ENCODE measurements at regions not wholly inside any gene's neighbourhood (a gene's known extent, or its start where the extent isn't known, plus 50 kb on each side); places are given as distances from the start of the nearest gene placed in this dataset.
"Not testable (repeated sequence)": the region's sequence is repeated elsewhere in the genome, so short reads cannot be mapped to it uniquely, and the experiment has no call there.

DNA sequence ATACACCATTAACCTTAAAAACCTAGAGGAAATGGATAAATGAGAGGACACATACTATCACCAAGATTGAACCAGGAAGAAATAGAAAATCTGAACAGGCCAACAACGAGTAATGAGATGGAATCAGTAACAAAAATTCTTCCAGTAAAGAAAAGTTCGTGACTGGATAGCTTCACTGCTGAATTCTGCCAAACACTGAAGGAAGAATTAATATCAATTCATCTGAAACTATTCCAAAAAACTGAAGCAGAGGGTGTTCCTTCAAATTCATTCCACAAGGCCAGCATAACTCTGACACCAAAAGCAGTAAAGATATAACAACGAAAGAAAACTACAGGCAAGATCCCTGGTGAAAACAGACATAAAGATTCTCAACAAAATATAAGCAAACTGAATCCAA, 195.8 kb upstream of the GPR149 start:
- Histone ChIP-seq H3K4me3 (ENCODE audit: low read length) (no peak overlapping the region), H3K27me3 (ENCODE audit: low read depth, low read length) (no peaks in the 10 kb centered on the region), H3K4me2 (ENCODE audit: low read length) (no peak overlapping the region), H2AFZ (ENCODE audit: low read depth, low read length) (no peak overlapping the region), H3K27ac (ENCODE audit: low read length) (no peak overlapping the region), H3K9ac (ENCODE audit: low read length) (no peak overlapping the region), H3K36me3 (replicated peaks; ENCODE audit: low read depth, low read length) (no peaks in the 10 kb centered on the region), H4K20me1 (ENCODE audit: insufficient read depth, low read length) (no peaks in the 10 kb centered on the region), H3K4me1 (ENCODE audit: low read length) (no peaks in the 10 kb centered on the region), H3K9me3 (ENCODE audit: insufficient read depth, low read length) (no peaks in the 10 kb centered on the region), H3K79me2 (ENCODE audit: low read length) (no peaks in the 10 kb centered on the region)
- TF ChIP-seq EZH2phosphoT487 (IDR thresholded peaks at IDR 0.05; ENCODE audit: low read depth) = no peak
- TF ChIP-seq, protein P1, sequence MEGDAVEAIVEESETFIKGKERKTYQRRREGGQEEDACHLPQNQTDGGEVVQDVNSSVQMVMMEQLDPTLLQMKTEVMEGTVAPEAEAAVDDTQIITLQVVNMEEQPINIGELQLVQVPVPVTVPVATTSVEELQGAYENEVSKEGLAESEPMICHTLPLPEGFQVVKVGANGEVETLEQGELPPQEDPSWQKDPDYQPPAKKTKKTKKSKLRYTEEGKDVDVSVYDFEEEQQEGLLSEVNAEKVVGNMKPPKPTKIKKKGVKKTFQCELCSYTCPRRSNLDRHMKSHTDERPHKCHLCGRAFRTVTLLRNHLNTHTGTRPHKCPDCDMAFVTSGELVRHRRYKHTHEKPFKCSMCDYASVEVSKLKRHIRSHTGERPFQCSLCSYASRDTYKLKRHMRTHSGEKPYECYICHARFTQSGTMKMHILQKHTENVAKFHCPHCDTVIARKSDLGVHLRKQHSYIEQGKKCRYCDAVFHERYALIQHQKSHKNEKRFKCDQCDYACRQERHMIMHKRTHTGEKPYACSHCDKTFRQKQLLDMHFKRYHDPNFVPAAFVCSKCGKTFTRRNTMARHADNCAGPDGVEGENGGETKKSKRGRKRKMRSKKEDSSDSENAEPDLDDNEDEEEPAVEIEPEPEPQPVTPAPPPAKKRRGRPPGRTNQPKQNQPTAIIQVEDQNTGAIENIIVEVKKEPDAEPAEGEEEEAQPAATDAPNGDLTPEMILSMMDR (IDR thresholded peaks at IDR 0.05; ENCODE audit: low read depth, low read length) = no peak

DNA sequence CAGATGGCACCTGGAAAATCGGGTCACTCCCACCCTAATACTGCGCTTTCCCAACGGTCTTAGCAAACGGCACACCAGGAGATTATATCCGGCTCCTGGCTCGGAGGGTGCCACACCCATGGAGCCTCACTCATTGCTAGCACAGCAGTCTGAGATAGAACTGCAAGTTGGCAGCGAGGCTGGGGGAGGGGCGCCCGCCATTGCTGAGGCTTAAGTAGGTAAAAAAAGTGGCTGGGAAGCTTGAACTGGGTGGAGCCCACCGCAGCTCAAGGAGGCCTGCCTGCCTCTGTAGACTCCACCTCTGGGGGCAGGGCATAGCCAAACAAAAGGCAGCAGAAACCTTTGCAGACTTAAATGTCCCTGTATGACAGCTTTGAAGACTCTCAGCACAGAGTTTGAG, 189.6 kb upstream of the GPR149 start:
- H3K9me3 ChIP-seq (ENCODE audit: insufficient read depth, low read length); H2AFZ ChIP-seq (ENCODE audit: low read depth, low read length); H3K79me2 ChIP-seq (ENCODE audit: low read length); H3K36me3 ChIP-seq (replicated peaks; ENCODE audit: low read depth, low read length); H3K4me3 ChIP-seq (ENCODE audit: low read length); H3K4me2 ChIP-seq (ENCODE audit: low read length); H4K20me1 ChIP-seq (ENCODE audit: insufficient read depth, low read length); H3K9ac ChIP-seq (ENCODE audit: low read length); H3K27ac ChIP-seq (ENCODE audit: low read length); H3K4me1 ChIP-seq (ENCODE audit: low read length); H3K27me3 ChIP-seq (ENCODE audit: low read depth, low read length): not testable (repeated sequence)

GRCh38 chr3:154616298-154616697, 186.3 kb upstream of the GPR149 start:
- Histone ChIP-seq H4K20me1 (ENCODE audit: insufficient read depth, low read length) (no peaks in the 10 kb centered on the region), H3K27ac (ENCODE audit: low read length) (no peak overlapping the region), H3K79me2 (ENCODE audit: low read length) (no peaks in the 10 kb centered on the region), H2AFZ (ENCODE audit: low read depth, low read length) (no peak overlapping the region), H3K27me3 (ENCODE audit: low read depth, low read length) (no peaks in the 10 kb centered on the region), H3K4me3 (ENCODE audit: low read length) (no peak overlapping the region), H3K4me2 (ENCODE audit: low read length) (no peak overlapping the region), H3K4me1 (ENCODE audit: low read length) (no peaks in the 10 kb centered on the region), H3K36me3 (replicated peaks; ENCODE audit: low read depth, low read length) (no peaks in the 10 kb centered on the region), H3K9ac (ENCODE audit: low read length) (no peak overlapping the region), H3K9me3 (ENCODE audit: insufficient read depth, low read length) (no peaks in the 10 kb centered on the region)
- TF ChIP-seq EZH2phosphoT487 (IDR thresholded peaks at IDR 0.05; ENCODE audit: low read depth) = no peak
- TF ChIP-seq, protein P1 (IDR thresholded peaks at IDR 0.05; ENCODE audit: low read depth, low read length) = no peak

- no peaks in the 10 kb centered on the region for H3K79me2 ChIP-seq (ENCODE audit: low read length)
- no peaks in the 10 kb centered on the region for H3K27me3 ChIP-seq (ENCODE audit: low read depth, low read length)
- no peaks in the 10 kb centered on the region for H3K4me1 ChIP-seq (ENCODE audit: low read length)
- H2AFZ ChIP-seq (ENCODE audit: low read depth, low read length) = no peak overlapping the region
- no peak for TF ChIP-seq EZH2phosphoT487 (IDR thresholded peaks at IDR 0.05; ENCODE audit: low read depth)
- TF ChIP-seq, protein P1 (IDR thresholded peaks at IDR 0.05; ENCODE audit: low read depth, low read length) = no peak
- H4K20me1 ChIP-seq (ENCODE audit: insufficient read depth, low read length) = no peaks in the 10 kb centered on the region
- no peaks in the 10 kb centered on the region for H3K36me3 ChIP-seq (replicated peaks; ENCODE audit: low read depth, low read length)
- no peak overlapping the region for H3K9ac ChIP-seq (ENCODE audit: low read length)
- H3K9me3 ChIP-seq (ENCODE audit: insufficient read depth, low read length) = no peaks in the 10 kb centered on the region
- no peak overlapping the region for H3K4me2 ChIP-seq (ENCODE audit: low read length)
- H3K27ac ChIP-seq (ENCODE audit: low read length) = no peak overlapping the region
- H3K4me3 ChIP-seq (ENCODE audit: low read length) = no peak overlapping the region
Observed at GRCh38 chr3:154615471-154615870, 185.5 kb upstream of the GPR149 start.

DNA sequence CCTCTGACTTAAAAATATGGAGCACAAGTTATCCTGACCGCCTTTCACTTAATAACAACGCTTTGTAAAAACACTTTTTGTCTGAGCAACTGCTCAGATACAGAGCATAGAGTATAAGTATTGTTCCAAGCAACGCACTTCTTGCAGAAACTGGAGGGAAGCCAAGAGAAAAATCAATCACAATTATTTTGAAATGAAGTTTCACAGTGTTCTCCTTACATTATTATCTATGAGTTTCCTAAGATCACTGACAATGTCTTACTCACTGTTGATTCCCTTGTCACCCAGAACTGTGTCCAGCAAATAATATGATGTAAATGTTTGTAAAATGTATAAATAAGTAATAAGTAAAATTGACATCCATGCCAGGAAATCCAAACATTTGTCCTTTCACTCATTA, 184.6 kb upstream of the GPR149 start:
- Histone ChIP-seq H3K9ac (ENCODE audit: low read length) (no peak overlapping the region), H3K4me3 (ENCODE audit: low read length) (no peak overlapping the region), H2AFZ (ENCODE audit: low read depth, low read length) (no peak overlapping the region), H3K79me2 (ENCODE audit: low read length) (no peaks in the 10 kb centered on the region), H3K27ac (ENCODE audit: low read length) (no peak overlapping the region), H3K9me3 (ENCODE audit: insufficient read depth, low read length) (no peaks in the 10 kb centered on the region), H4K20me1 (ENCODE audit: insufficient read depth, low read length) (no peaks in the 10 kb centered on the region), H3K36me3 (replicated peaks; ENCODE audit: low read depth, low read length) (no peaks in the 10 kb centered on the region), H3K27me3 (ENCODE audit: low read depth, low read length) (no peaks in the 10 kb centered on the region), H3K4me2 (ENCODE audit: low read length) (no peak overlapping the region), H3K4me1 (ENCODE audit: low read length) (no peaks in the 10 kb centered on the region)
- TF ChIP-seq EZH2phosphoT487 (IDR thresholded peaks at IDR 0.05; ENCODE audit: low read depth) = no peak
- TF ChIP-seq, protein P1 (IDR thresholded peaks at IDR 0.05; ENCODE audit: low read depth, low read length) = no peak
